Tibial nerve (tissue), 4 donors: ENCODE measurements at regions not wholly inside any gene's neighbourhood (a gene's known extent, or its start where the extent isn't known, plus 50 kb on each side); places are given as distances from the start of the nearest gene placed in this dataset.

Experiments
- EP300 ChIP-seq, 2 donors: sonication (generic); formaldehyde crosslinking; IDR thresholded peaks; one replicate each; pipeline ENCODE4 v1.6.1; 2017; ENCODE audit warnings: antibody characterized with exemption in 2 of 2, mild to moderate bottlenecking in 1 of 2
- TF ChIP-seq, protein P1 (sequence below), 5 experiments: fragments of 200-600 bp in 3 of 5; fragments of 450-650 bp in 2 of 5; sonication (generic) in 3 of 5; IDR thresholded peaks; one replicate each; pipeline ENCODE4 v1.5.1; 2016 to 2019; ENCODE audit warnings: antibody characterized with exemption in 5 of 5, mild to moderate bottlenecking in 3 of 5, moderate library complexity in 2 of 5

DNA sequence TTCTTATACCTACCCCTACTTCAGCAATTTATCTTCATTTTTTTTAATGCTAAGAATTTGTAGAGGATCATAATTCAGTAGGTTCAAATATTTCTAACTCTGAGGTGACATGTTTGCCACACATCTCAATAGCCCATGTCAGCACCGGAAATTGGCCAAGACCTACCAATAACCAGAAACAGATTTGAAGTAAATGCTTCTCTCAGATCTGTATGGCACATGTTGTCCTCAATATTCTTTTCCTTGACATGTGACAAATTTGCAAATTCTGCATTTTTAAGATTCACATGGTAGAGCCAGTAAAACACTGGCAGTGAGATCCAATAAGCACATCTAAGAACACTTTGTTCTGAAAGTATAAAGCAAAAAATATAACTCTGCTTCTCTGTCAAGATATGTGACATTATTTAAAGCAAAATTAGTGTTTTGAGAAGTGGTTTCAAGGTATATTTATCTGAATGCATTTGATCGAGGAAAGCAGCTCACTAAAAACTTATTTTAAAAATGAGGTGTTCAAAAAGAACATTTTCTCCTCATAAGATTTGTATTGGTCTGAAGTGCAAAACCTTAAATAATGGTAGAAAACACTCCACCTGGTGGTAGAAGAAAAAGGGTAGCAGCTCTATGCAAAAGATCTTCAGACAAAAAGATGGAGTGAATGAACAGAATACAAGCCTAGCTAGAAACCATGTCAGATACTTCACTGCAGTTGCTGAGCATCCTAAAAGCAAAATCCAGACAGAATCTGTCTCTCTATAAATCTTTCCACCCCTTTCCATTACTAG lies 513.8 kb upstream of the FAM241A start:
- TF ChIP-seq, protein P1, sequence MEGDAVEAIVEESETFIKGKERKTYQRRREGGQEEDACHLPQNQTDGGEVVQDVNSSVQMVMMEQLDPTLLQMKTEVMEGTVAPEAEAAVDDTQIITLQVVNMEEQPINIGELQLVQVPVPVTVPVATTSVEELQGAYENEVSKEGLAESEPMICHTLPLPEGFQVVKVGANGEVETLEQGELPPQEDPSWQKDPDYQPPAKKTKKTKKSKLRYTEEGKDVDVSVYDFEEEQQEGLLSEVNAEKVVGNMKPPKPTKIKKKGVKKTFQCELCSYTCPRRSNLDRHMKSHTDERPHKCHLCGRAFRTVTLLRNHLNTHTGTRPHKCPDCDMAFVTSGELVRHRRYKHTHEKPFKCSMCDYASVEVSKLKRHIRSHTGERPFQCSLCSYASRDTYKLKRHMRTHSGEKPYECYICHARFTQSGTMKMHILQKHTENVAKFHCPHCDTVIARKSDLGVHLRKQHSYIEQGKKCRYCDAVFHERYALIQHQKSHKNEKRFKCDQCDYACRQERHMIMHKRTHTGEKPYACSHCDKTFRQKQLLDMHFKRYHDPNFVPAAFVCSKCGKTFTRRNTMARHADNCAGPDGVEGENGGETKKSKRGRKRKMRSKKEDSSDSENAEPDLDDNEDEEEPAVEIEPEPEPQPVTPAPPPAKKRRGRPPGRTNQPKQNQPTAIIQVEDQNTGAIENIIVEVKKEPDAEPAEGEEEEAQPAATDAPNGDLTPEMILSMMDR (IDR thresholded peaks at IDR 0.05) = no peak
- TF ChIP-seq EP300 (IDR thresholded peaks at IDR 0.05) = no peak
